ENCODE measurements at regions not wholly inside any gene's neighbourhood (a gene's known extent, or its start where the extent isn't known, plus 50 kb on each side); places are given as distances from the start of the nearest gene placed in this dataset.

GRCh38 chrX:26050099-26050498 is 88.0 kb upstream of the MAGEB18 start (continued):
- TF ChIP-seq PTRF (tag; IDR thresholded peaks at IDR 0.05), result no peak
- no peak for TF ChIP-seq ZNF140 (CRISPR knock-in tag; IDR thresholded peaks at IDR 0.05)
- TF ChIP-seq CBX8 (IDR thresholded peaks at IDR 0.05; ENCODE audit: borderline replicate concordance, extremely low read depth, low read depth, low read length, poor library complexity, severe bottlenecking), result no peak
- no peak for TF ChIP-seq CHD4 (IDR thresholded peaks at IDR 0.05; ENCODE audit: insufficient read depth, insufficient replicate concordance, low read depth, low read length, poor library complexity, severe bottlenecking)
- no peak for TF ChIP-seq ZBTB8A (IDR thresholded peaks at IDR 0.05; ENCODE audit: partially characterized antibody)
- TF ChIP-seq ZFX (CRISPR knock-in tag; IDR thresholded peaks at IDR 0.05), result no peak

- H2AFZ ChIP-seq (ENCODE audit: low read depth, low read length), result no peak overlapping the region
- no peak overlapping the region for H3K27ac ChIP-seq (ENCODE audit: extremely low read depth, low read depth, low read length)
- H3K4me2 ChIP-seq (ENCODE audit: insufficient read depth, low read length), result no peak overlapping the region
- POLR2A ChIA-PET, result no interaction called here
- BruUV-seq (replicated peaks), result no TSS peak
- ATAC-seq, result no peak
- 0% methylated on average over 4 of the region's 5 CpGs for WGBS (ENCODE audit: insufficient coverage, low coverage, missing lambda C conversion rate)
- intact Hi-C loops (cut with micrococcal nuclease), result no loop called here
- CTCF ChIA-PET (ENCODE audit: low intra/inter-chr PET ratio), result no interaction called here
- no peaks in the 10 kb centered on the region for H3K36me3 ChIP-seq (ENCODE audit: control insufficient read depth, insufficient read depth, low read length)
- H3K4me1 ChIP-seq (replicated peaks in 1 of 2; ENCODE audit: control insufficient read depth in 2 of 2, insufficient read depth in 2 of 2, low read length in 2 of 2), result no peaks in the 10 kb centered on the region
- H3K4me3 ChIP-seq, result no peak overlapping the region
- no peaks in the 10 kb centered on the region for H3K9me1 ChIP-seq (ENCODE audit: control insufficient read depth, insufficient read depth, low read length)
- TF ChIP-seq HOXB6 (CRISPR knock-in tag; IDR thresholded peaks at IDR 0.05; ENCODE audit: borderline replicate concordance), result no peak
- TF ChIP-seq ZNF143 (CRISPR knock-in tag; IDR thresholded peaks at IDR 0.05), result no peak
- DNase-seq (ENCODE audit: extremely low read depth in 1 of 4, low spot score in 3 of 4), result no peak
- no peaks in the 10 kb centered on the region for H3K79me2 ChIP-seq (ENCODE audit: control insufficient read depth, insufficient read depth, low read length)
- no peaks in the 10 kb centered on the region for H3K9me3 ChIP-seq (replicated peaks; ENCODE audit: control insufficient read depth, insufficient read depth, low read depth, low read length)
- in situ Hi-C loops (cut with MboI), result no loop called here
- no peak for FAIRE-seq
- H4K20me1 ChIP-seq (replicated peaks; ENCODE audit: control insufficient read depth, insufficient read depth, low read length), result no peaks in the 10 kb centered on the region
- no peak overlapping the region for H3K9ac ChIP-seq (ENCODE audit: insufficient read depth in 1 of 2, low read depth in 2 of 2, low read length in 2 of 2)
- H3K27me3 ChIP-seq (ENCODE audit: control insufficient read depth in 2 of 2, insufficient read depth in 2 of 2, low read length in 2 of 2), result no peaks in the 10 kb centered on the region
Measured at GRCh38 chrX:26070882-26071281, 67.3 kb upstream of the MAGEB18 start.

Measured in K562 (cell line).